ENCODE measurements at regions not wholly inside any gene's neighbourhood (a gene's known extent, or its start where the extent isn't known, plus 50 kb on each side); places are given as distances from the start of the nearest gene placed in this dataset.
A peak's percentile ranks its signal among the peaks of the same experiment; 100 is the strongest.
"Not testable (repeated sequence)": the region's sequence is repeated elsewhere in the genome, so short reads cannot be mapped to it uniquely, and the experiment has no call there.

GRCh38 chr3:180743813-180744590 is 64.7 kb upstream of the CCDC39 start:
- no peak for DNase-seq

- no peak for DNase-seq
Observed at GRCh38 chr3:180747805-180748361, 68.6 kb upstream of the CCDC39 start.

- no peak for DNase-seq
Observed at GRCh38 chr3:180749322-180749721, 70.0 kb upstream of the CCDC39 start.

GRCh38 chr3:180749796-180750195 is 70.5 kb upstream of the CCDC39 start:
- DNase-seq: no peak

- no peak for DNase-seq
Observed at GRCh38 chr3:180755556-180755955, 76.3 kb upstream of the CCDC39 start.

- DNase-seq: no peak
Observed at GRCh38 chr3:180762866-180763265, 83.6 kb upstream of the CCDC39 start.

- no peak for DNase-seq
Observed at GRCh38 chr3:180764481-180764880, 85.2 kb upstream of the CCDC39 start.

- DNase-seq: no peak
Observed at GRCh38 chr3:180770639-180771038, 91.3 kb upstream of the CCDC39 start.

- no peak for DNase-seq
Observed at GRCh38 chr3:180776433-180776832, 97.1 kb upstream of the CCDC39 start.

- no peak for DNase-seq
Observed at GRCh38 chr3:180782195-180782984, 103.1 kb upstream of the CCDC39 start.

- DNase-seq: not testable (repeated sequence)
Observed at GRCh38 chr3:180786227-180786626, 106.9 kb upstream of the CCDC39 start.

GRCh38 chr3:180789774-180790173 is 110.5 kb upstream of the CCDC39 start:
- no peak for DNase-seq

- no peak for DNase-seq
Observed at GRCh38 chr3:180798197-180798596, 114.3 kb upstream of the FXR1 start.

GRCh38 chr3:180802837-180803236 is 109.6 kb upstream of the FXR1 start:
- DNase-seq: peak in 1 of 2 donors; percentile 0

- DNase-seq: no peak
Observed at GRCh38 chr3:180804916-180805315, 107.6 kb upstream of the FXR1 start.

GRCh38 chr3:180808823-180809575 is 103.5 kb upstream of the FXR1 start:
- DNase-seq: no peak

- no peak for DNase-seq
Observed at GRCh38 chr3:180820400-180820799, 92.1 kb upstream of the FXR1 start.

- DNase-seq: no peak
Observed at GRCh38 chr3:180825964-180826363, 86.5 kb upstream of the FXR1 start.

- DNase-seq: no peak
Observed at GRCh38 chr3:180827171-180827570, 85.3 kb upstream of the FXR1 start.

GRCh38 chr3:180828001-180828720 is 84.3 kb upstream of the FXR1 start:
- DNase-seq: no peak

GRCh38 chr3:180828723-180829408 is 83.6 kb upstream of the FXR1 start:
- DNase-seq: no peak
